GM21381 (cell line): ENCODE measurements at regions not wholly inside any gene's neighbourhood (a gene's known extent, or its start where the extent isn't known, plus 50 kb on each side); places are given as distances from the start of the nearest gene placed in this dataset.
"Not testable (repeated sequence)": the region's sequence is repeated elsewhere in the genome, so short reads cannot be mapped to it uniquely, and the experiment has no call there.

Source experiments
- ATAC-seq: cut with Tn5 transposase; IDR thresholded peaks from one replicate; pipeline ENCODE4 v1.9.1; 2021; ENCODE audit warnings: mild to moderate bottlenecking, moderate library complexity; ENCODE audit not compliant: unreplicated experiment

GRCh38 chr4:188282471-188283232, 143.4 kb downstream of the TRIML1 start:
- no peak for ATAC-seq

- no peak for ATAC-seq
Observed at GRCh38 chr4:188287169-188287894, 148.1 kb downstream of the TRIML1 start.

- no peak for ATAC-seq
Observed at GRCh38 chr4:188289531-188290125, 150.4 kb downstream of the TRIML1 start.

- no peak for ATAC-seq
Observed at GRCh38 chr4:188295899-188296298, 156.7 kb downstream of the TRIML1 start.

GRCh38 chr4:188296331-188296730, 157.1 kb downstream of the TRIML1 start:
- ATAC-seq, result no peak

GRCh38 chr4:188297873-188298272, 158.6 kb downstream of the TRIML1 start:
- no peak for ATAC-seq

GRCh38 chr4:188299161-188299560, 159.9 kb downstream of the TRIML1 start:
- ATAC-seq, result no peak

- ATAC-seq, result no peak
Observed at GRCh38 chr4:188300385-188300784, 161.1 kb downstream of the TRIML1 start.

GRCh38 chr4:188305690-188306089, 166.4 kb downstream of the TRIML1 start:
- ATAC-seq, result no peak

GRCh38 chr4:188307591-188307990, 168.3 kb downstream of the TRIML1 start:
- no peak for ATAC-seq

GRCh38 chr4:188308142-188308541, 168.9 kb downstream of the TRIML1 start:
- ATAC-seq, result no peak

GRCh38 chr4:188316391-188316790, 177.2 kb downstream of the TRIML1 start:
- no peak for ATAC-seq

GRCh38 chr4:188328966-188329365, 189.7 kb downstream of the TRIML1 start:
- ATAC-seq, result no peak

- ATAC-seq, result no peak
Observed at GRCh38 chr4:188329521-188329920, 190.3 kb downstream of the TRIML1 start.

GRCh38 chr4:188332265-188332664, 193.0 kb downstream of the TRIML1 start:
- no peak for ATAC-seq

GRCh38 chr4:188336891-188337290, 197.7 kb downstream of the TRIML1 start:
- ATAC-seq, result no peak

- ATAC-seq, result no peak
Observed at GRCh38 chr4:188341428-188341827, 202.2 kb downstream of the TRIML1 start.

GRCh38 chr4:188346171-188346809, 207.0 kb downstream of the TRIML1 start:
- no peak for ATAC-seq

GRCh38 chr4:188347339-188347738, 208.1 kb downstream of the TRIML1 start:
- no peak for ATAC-seq

GRCh38 chr4:188349569-188349968, 210.3 kb downstream of the TRIML1 start:
- not testable (repeated sequence) for ATAC-seq

GRCh38 chr4:188363196-188363595, 224.0 kb downstream of the TRIML1 start:
- ATAC-seq, result no peak
